Tibial nerve (tissue), 4 donors: ENCODE measurements at regions not wholly inside any gene's neighbourhood (a gene's known extent, or its start where the extent isn't known, plus 50 kb on each side); places are given as distances from the start of the nearest gene placed in this dataset.

Experiments
- EP300 ChIP-seq, 2 donors: sonication (generic); formaldehyde crosslinking; IDR thresholded peaks; one replicate each; pipeline ENCODE4 v1.6.1; 2017; ENCODE audit warnings: antibody characterized with exemption in 2 of 2, mild to moderate bottlenecking in 1 of 2
- TF ChIP-seq, protein P1 (sequence below), 5 experiments: fragments of 200-600 bp in 3 of 5; fragments of 450-650 bp in 2 of 5; sonication (generic) in 3 of 5; IDR thresholded peaks; one replicate each; pipeline ENCODE4 v1.5.1; 2016 to 2019; ENCODE audit warnings: antibody characterized with exemption in 5 of 5, mild to moderate bottlenecking in 3 of 5, moderate library complexity in 2 of 5

GRCh38 chr5:50922942-50923767 is 256.7 kb downstream of the PARP8 start:
- TF ChIP-seq, protein P1, sequence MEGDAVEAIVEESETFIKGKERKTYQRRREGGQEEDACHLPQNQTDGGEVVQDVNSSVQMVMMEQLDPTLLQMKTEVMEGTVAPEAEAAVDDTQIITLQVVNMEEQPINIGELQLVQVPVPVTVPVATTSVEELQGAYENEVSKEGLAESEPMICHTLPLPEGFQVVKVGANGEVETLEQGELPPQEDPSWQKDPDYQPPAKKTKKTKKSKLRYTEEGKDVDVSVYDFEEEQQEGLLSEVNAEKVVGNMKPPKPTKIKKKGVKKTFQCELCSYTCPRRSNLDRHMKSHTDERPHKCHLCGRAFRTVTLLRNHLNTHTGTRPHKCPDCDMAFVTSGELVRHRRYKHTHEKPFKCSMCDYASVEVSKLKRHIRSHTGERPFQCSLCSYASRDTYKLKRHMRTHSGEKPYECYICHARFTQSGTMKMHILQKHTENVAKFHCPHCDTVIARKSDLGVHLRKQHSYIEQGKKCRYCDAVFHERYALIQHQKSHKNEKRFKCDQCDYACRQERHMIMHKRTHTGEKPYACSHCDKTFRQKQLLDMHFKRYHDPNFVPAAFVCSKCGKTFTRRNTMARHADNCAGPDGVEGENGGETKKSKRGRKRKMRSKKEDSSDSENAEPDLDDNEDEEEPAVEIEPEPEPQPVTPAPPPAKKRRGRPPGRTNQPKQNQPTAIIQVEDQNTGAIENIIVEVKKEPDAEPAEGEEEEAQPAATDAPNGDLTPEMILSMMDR (IDR thresholded peaks at IDR 0.05) = no peak
- TF ChIP-seq EP300 (IDR thresholded peaks at IDR 0.05) = no peak
